ENCODE measurements at regions not wholly inside any gene's neighbourhood (a gene's known extent, or its start where the extent isn't known, plus 50 kb on each side); places are given as distances from the start of the nearest gene placed in this dataset.
"Not testable (repeated sequence)": the region's sequence is repeated elsewhere in the genome, so short reads cannot be mapped to it uniquely, and the experiment has no call there.

DNA sequence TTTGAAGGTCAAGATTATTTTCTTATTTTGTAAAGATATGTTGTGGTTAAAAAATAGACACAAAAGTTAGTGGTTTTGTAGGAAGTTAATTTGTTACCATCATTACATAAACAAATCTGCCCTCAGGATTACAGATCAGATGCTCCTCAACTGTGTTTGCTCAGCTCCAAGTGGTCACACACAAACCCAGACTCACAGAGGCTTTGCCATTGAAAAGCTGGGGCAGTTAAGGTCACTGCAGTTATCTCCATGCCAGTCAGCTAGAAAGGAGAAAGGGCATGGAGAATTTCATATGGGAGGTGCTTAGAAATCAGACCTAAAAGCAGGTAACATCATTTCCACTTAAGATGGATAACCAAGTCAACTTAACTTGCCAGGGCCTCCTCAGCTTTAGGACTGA, 825.7 kb upstream of the GBE1 start:
- DNase-seq: no peak

DNA sequence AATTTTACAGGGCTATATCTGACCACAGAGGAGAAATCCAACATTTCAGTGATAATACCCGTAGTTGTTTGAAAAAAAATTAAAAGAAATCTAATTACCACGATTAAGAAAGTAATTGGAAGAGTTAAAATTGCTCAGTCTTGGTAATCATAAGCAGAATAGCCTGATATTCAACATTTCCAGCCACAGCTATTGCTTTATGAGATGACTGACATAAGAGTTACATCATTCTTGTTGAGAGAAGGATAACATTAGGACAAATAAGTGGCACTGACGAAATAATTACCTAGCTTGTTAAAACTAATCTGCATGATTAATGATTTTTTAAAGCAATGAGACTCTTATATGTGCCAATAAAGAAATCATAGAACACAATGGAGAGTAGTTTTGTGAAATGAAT, 825.0 kb upstream of the GBE1 start:
- no peak for DNase-seq

DNA sequence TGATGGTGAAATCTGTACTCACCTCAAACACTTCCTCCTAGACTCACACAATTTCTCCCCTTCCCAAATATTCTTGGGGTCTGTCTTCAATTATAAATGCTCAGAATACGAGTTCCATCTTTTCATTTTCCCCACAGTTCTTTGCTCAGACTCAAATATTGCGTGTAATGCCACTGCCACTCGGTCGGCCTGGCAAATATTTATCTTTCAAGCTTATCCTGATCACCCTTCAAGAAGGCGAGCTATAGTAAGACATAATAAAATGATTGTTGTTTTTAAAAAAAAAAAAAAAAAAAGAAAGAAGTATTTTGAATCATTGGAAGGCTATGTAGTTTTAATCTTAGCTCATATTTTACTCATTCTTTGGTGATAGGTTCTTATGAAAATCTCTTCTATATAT, 824.6 kb upstream of the GBE1 start:
- DNase-seq: not testable (repeated sequence)

DNA sequence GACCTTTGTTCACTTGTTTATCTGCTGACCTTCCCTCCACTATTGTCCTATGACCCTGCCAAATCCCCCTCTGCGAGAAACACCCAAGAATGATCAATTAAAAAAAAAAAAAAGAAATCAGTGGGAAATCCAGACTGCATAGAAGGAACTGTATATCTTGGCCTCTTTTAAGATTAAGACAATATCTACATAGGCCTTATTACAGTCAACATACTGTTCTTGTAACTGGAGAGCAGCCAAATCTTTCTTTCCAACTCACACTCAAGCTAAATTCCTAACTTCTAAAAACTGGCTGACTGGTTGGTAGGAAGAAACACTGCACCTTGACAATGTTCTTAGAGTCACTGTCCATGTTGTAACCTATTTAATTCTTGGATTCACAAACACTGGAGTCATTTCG, 824.1 kb upstream of the GBE1 start:
- not testable (repeated sequence) for DNase-seq

DNA sequence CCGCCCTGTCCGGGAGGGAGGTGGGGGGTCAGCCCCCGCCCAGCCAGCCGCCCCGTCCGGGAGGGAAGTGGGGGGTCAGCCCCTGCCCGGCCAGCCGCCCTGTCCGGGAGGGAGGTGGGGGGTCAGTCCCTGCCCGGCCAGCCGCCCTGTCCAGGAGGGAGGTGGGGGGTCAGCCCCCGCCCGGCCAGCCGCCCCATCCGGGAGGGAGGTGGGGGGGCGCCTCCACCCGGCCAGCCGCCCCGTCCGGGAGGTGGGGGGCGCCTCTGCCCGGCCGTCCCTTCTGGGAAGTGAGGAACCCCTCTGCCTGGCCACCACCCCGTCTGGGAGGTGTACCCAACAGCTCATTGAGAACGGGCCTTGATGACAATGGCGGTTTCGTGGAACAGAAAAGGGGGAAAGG, 823.4 kb upstream of the GBE1 start:
- DNase-seq: not testable (repeated sequence)

DNA sequence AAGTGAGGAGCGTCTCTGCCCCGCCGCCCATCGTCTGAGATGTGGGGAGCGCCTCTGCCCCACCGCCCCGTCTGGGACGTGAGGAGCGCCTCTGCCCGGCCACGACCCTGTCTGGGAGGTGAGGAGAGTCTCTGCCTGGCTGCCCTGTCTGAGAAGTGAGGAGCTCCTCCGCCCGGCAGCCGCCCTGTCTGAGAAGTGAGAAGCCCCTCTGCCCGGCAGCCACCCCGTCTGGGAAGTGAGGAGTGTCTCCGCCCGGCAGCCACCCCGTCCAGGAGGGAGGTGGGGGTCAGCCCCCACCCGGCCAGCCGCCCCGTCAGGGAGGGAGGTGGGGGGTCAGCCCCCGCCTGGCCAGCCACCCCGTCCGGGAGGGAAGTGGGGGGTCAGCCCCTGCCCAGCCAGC, 823.0 kb upstream of the GBE1 start:
- not testable (repeated sequence) for DNase-seq

DNA sequence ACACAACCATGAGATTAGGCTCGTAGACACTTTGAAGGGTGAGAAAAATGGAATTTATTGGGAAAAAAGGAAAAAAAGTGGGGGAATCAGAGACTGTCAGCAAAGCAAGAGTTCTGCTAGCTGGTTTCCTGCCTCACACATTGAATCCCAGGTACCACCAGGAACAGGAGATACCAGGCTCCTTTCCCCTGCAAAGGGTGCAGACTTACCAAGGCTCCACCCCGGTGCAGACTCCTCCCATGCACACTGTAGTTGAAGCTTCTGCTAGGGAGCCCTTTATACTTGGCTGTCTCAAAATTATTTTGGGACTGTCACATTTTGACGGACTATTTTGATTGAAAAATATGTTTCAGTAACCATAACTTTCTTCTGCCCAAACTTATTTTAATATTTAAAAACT, 819.9 kb upstream of the GBE1 start:
- no peak for DNase-seq

DNA sequence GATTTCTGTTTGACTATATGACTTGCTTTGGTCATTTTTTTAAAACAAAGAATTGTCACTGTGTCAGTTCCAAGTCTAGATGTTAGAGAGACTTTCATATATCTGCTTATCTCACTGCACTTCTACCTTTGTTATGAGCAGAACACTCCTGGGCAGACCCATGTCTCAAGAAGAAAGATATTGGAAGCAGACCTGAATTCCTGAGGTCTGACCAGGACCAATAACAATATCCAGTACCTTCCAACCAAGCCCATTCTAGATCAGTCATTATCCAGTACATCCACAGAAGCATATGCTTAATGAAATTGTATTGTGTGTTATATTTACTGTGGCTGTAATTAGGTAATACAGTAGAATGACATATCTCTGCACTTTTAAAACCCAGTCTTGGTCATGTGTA, 811.3 kb upstream of the GBE1 start:
- no peak for DNase-seq

DNA sequence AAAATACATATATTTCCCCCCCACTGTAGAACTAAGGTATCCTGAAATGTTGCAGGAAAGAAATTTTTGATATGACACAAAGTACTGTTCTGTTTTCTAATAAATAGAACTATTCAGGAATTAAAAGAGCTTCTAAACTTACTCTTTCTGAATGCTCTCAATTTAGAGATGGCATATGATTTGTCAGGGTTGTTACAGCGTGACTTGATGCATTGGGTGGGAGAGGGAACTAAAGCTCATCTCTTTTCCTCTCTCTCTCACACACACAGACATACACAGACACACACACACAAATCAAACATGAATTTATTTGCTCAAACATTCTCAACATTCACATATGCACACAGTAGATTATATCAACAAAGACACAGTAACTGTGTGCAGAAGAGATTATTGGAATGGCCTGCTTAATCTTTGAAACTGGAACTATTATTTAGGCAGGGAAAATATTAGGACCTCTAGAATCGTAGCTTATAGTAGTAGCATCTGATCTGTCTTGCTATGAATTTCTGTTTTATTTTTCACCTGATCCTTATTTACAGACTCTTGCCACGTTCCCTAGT, 807.4 kb upstream of the GBE1 start:
- no peak for DNase-seq

DNA sequence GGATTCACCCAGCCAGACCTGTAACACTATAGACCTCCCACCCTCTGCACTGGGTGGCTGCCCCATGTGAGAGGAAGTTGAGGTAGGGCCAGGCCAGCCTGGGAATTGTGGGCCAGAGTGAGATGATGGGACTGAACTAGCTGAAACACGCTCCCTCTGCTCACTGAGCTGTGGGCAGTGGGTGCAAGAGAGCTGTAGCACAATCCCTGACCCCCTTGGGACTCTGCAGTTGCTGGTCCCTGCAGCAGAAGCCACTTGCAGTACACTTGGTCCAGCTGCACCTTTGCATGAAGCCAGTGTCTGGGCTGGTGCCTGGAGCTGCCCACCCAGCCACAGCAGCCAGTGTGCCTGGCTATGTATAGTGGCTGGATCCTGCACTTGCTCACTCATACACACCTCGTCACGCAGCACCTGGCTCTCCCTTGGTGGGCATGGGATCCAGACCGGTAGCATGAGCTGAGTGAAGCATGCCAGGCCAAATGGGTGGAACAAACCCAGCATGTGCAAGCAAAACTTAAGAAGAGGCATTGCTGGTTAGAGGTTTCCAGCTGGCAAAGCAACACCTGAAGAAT, 805.7 kb upstream of the GBE1 start:
- no peak for DNase-seq

DNA sequence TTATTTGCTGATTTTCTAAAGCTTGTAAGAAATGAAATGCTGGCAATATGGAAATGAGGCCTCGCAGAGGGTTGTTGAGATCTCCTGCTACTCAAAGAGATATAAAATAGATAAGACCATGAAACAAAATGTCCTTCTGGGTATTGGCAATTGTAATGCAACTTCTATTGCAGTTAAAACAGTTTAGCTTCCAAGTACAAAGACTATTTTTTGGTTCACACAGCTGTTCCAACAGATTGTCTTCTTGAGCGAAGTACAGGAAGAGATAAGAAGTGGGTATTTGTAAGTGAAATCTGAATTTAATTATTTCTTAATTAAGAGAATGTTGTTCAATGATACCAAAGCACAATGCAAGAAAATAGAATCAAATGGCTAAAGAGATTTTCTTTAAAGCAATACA, 801.5 kb upstream of the GBE1 start:
- DNase-seq: no peak

DNA sequence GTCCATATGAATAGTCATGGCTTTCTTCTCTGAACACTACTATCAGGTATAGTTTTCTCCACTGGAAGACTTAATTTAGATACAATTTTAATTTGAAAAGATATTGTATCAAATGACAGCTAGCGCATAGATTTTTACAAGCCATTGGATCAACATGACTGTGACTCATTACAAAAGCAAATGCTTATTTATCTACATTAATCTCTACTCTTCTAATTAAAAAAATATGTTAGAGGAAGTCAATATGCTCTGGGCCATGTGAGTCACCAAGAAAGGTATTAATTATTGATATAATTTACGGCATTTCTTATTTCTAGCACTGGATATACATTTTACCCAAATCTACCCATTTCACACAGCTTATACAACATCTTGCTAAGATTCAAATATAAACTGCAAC, 800.3 kb upstream of the GBE1 start:
- DNase-seq: no peak

DNA sequence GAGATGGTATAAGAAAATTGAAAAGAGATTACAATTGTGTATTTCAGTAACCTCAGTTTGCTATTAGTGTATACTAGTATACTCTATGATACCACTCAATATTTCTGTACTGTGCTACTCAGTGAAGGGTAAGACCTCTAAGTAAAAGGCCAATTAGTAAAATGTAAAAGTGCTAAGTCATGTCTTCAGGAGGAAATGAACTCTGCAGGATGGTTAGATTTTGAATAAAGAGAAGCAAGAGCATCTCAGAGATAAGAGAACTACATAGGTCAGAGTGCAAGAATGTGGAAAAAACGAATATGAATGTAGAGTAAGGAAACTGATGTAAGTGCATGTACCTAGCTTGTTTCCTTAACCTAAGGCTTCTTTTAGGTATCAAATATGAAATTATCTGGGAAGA, 796.6 kb upstream of the GBE1 start:
- no peak for DNase-seq

DNA sequence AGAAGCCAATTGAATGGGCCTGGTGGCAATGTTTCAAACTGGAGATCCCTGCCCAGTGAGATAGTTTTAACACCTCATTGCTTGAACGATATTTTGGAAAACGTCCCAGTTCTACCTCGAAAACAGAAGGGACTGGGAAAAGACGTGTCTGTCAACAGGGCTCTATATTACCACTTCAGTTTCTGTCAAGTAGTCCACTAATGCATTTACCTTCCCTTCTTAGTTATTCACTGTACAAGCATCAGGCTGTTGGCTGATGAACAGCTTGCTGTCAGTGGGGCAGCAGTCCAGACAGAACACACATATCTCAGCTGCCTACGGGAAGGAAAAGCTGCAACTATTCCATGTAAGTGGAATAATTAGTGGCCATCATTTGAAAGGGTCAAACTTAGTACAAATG, 794.7 kb upstream of the GBE1 start:
- no peak for DNase-seq

DNA sequence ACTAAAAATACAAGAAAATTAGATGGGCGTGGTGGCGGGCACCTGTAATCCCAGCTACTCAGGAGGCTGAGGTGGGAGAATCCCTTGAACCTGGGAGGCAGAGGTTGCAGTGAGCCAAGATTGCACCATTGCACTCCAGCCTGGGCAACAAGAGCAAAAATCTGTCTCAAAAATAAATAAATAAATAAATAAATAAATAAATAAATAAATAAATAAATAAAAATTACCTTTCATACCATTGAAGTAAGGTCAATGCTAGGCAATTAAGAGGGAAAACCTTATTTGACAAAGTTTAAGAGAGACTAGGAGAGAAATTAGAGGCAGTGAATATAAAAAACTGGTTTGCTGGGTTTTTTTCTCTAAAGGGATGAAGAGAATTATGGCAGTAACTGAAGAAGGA, 781.1 kb upstream of the GBE1 start:
- DNase-seq: not testable (repeated sequence)

DNA sequence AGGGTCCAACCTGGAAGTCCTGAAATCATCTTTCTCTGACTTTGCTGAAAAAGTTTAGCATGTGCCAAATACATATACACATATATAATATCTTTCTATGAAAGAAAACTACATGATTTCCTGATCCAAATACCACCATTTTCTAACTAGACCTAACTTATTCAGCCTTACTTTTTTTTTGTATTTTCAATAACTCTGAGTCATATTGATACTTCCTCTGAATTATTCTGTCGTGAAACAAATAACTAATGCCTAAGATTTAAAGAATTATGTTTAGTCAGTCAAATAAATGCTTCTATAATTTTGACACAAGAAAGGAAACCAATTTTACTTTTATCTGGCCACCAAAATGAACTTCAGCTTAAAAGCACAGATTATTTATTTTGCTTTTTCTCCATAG, 760.2 kb upstream of the GBE1 start:
- DNase-seq: no peak

DNA sequence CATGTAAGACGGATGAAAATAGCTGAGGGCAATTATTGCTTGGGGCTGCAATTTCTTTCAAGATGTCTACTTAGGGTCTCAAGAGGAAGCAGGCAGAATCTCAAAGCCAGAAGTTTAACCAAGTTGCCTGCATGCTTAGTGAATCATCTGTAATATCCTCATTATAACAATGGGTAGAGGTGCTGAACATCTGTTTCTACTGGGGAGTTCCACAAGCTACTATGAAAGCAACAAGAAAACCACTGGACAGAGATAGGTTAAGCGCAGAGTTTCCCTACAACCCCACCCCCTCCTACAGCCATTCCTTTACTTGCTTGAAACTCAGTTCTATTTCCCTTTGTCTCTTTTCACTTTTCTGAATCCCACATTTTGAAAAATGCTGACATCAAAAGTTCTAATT, 759.4 kb upstream of the GBE1 start:
- DNase-seq: no peak

DNA sequence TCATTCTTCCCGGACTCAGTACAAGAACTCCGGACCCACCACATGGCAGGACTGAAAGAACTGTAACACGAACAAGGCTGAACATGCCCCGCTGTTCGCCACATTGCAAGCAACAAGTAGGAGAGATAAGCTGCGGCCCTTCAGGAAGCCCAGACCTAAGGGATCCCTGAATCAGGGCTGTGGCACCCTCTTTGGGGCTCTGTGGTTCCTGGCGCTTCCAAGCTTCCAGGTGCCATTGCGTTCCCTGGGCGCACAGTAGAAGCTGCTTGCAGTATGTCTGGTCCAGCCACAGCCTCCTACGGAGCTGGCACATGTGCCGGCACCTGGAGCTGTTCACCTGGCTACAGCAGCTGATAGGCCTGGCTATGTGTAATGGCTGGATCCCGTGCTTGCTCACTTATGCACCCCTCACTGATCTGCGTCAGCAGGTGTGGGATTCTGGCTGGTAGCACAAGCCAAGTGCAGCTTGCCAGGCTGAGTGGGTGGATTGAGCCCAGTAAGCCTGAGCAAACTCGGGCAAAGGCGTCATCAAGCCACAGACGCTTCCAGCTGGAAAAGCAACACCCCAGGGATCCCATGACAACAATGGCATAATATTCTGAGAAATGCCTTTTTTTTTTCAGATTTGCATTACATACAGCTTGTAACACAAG, 748.6 kb upstream of the GBE1 start:
- no peak for DNase-seq

DNA sequence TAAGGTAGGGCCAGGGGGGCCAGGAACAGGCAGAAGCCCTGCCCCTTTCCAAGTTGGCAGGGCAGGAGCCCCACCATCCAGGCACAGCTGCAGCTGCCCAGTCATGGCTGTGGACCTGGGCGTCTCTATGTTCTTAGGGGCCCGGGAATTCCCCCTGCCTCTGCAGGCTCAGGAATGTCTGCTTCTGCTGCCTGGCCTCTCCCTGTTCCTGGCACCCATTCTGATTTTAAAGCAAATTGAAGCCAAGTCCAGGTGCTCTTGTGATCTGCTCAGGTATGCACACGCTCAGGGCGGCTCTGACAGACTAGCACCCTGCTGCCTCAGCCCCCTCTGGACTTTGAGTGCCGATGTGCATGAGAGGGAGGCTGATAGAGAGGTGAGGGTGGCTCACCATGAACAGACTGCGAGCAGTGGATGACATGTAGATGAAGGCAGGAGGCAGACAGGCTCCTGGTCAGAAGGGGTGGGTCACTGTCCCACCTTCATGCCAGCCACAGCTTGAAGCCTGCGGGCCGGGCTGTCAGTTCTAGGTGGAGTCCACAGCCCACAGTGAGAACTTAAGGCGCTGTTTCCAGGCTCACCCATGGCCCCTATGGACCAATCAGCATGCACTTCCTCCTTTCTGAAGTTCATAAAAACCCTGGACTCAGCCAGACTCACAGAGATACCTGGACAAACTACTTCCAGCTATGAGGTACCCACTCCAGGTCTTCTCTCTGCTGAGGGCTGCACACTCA, 747.8 kb upstream of the GBE1 start:
- no peak for DNase-seq

DNA sequence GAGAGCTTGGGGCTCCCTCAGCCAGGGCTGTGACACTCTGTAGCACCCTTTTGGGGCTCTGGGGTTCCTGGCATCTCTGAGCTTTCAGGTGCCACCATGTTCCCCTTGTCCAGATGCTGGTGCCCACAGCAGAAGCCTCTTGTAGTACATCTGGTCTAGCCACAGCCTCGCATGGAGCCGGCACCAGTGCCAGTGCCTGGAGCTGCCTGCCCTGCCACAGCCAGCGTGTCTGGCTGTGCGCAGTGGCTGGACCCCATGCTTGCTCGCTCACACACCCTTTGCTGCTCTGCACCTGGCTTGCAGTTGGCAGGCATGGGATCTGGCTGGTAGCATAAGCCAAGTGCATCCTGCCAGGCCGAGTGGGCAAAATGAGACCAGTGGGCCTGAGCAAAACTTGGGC, 744.8 kb upstream of the GBE1 start:
- DNase-seq: no peak

DNA sequence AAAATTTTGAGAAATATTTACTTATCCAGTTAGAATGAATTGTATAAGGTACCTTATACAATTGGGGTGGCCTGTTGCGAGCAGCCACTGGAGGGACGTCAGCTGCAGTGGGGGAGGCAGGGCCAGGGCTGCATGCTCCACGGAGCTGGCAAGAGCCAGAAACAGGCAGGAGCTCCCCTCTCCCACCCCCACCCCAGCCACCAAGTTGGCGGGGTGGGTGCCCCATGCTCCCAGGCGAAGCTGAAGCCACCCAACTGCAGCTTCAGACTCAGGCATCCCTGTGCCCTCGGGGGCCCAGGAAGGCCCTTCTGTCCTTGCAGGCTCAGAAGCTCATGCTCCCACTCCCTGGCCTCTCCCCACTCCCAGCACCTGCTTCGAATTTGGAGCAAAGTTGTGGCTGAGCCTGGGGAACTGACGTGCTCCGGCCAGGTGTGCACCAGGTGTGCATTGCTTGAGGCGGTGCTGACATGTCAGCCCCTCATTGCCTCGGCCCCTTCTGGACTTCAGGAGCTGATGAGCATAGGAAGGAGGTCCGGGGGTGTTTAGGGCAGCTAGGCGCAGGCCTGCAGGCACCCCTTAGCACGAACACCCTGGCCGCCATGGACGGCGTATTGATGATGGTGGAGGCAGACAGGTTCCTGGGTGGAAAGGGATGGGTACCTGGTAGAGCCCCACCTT, 743.8 kb upstream of the GBE1 start:
- no peak for DNase-seq

DNA sequence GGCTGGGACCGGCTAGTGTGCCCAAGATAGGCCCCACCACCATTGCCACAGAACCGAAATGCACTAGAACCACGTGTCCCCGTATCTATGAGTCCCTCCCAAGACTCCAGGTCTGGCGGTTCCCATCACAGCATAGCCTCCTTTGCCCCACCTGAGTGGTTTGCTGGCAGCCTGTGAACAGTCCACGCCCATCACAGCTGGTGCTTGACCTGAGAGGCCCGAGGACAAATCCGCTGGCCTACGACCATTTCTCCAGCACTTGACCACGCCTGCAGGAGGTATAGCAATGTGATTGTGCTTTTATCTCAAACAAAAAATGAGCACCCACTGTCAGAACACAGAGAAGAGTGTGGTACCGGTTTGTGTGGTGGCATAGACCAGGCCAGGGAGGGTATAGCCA, 736.7 kb upstream of the GBE1 start:
- no peak for DNase-seq

DNA sequence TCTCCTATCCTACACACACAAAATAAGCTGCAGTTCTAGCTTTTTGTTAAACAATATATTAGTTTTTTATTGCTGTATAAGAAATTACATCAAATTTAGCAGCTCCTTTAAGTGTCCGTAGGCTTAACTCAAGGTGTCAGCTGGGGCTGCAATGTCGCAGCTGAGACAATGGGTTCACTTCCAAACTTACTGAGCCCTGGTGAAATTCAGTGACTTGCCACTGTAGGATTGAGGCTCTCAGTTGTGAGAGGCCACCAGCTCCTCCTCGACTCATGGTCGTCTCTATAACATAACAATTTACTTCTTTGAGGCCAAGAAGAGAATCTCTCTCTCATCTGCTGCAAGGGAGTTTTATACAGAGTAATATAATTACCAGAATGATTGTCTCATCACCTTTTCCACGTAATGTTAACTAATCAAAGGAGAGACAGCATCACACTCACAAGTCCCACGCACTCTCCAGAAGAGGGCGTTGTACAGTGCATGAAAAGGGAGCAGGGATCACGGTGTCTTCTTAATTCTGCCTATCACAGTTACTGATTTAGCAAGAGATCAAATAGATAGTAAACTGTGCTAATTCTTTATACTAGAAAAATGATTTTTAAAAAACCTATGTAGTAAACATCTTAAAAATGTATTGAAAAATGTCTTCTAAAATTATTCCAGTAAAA, 735.6 kb upstream of the GBE1 start:
- no peak for DNase-seq

Data from CD4-positive, alpha-beta T cell treated with Interleukin-10 for 1 hour (primary cell).